K562 (cell line): ENCODE measurements at regions not wholly inside any gene's neighbourhood (a gene's known extent, or its start where the extent isn't known, plus 50 kb on each side); places are given as distances from the start of the nearest gene placed in this dataset.

Source experiments
- ATAC-seq: fragments of 200-7000 bp; cut with Tn5 transposase; 3 replicates; pipeline ENCODE4 v1.9.1; 2020; ENCODE audit warnings: moderate library complexity
- BruUV-seq: library from RNA; stranded (reverse); fragments of 400-500 nt; replicated peaks from 2 replicates; lab custom pipeline; 2021; lab: Mats Ljungman, UMichigan
- CTCF ChIA-PET: fragments of 300-600 bp; formaldehyde crosslinking; extraction: SDS; loops from one replicate; lab custom pipeline; 2021; ENCODE audit warnings: low intra/inter-chr PET ratio; lab: Yijun Ruan, JAX
- POLR2A ChIA-PET: fragments of 300-600, 350-650 bp; sonication (Branson Sonifier 250); formaldehyde crosslinking; extraction: SDS; loops from one replicate; lab custom pipeline; 2021; ENCODE audit warnings: antibody characterized with exemption, inconsistent platforms; lab: Yijun Ruan, JAX
- DNase-seq, 4 experiments: peaks; one replicate each; pipeline versions ENCODE4 v3.0.0 to v3.0.0-alpha.2; 2011 to 2018; ENCODE audit warnings: low spot score in 3 of 4, mixed read lengths in 3 of 4; ENCODE audit errors: extremely low read depth in 1 of 4
- FAIRE-seq: peaks from 2 replicates; lab custom pipeline; 2011; peaks lifted over from hg19 to GRCh38; lab: Jason Lieb, UNC
- H2AFZ ChIP-seq: 2 replicates; pipeline ENCODE4 v1.6.0; 2011; ENCODE audit warnings: low read depth, low read length, control low read depth, inconsistent platforms
- H3K27ac ChIP-seq: fragments of 200-600 bp; 3 replicates; pipeline ENCODE4 v1.8.0; 2011; ENCODE audit warnings: low read depth, mild to moderate bottlenecking, control low read depth, inconsistent platforms, low read length, moderate library complexity, mixed read lengths; ENCODE audit errors: extremely low read depth
- H3K27me3 ChIP-seq, 2 experiments: fragments of 300-600 bp in 1 of 2; 2 replicates in 1 of 2; 3 replicates in 1 of 2; pipeline versions ENCODE4 v1.6.0 to v1.8.0; 2011; ENCODE audit warnings: inconsistent platforms in 2 of 2, low read length in 2 of 2, mild to moderate bottlenecking in 1 of 2, mixed read lengths in 1 of 2, moderate library complexity in 1 of 2; ENCODE audit not compliant: control insufficient read depth in 2 of 2, insufficient read depth in 2 of 2
- H3K36me3 ChIP-seq: fragments of 300-600 bp; 3 replicates; pipeline ENCODE4 v1.8.0; 2011; ENCODE audit warnings: mild to moderate bottlenecking, low read length, inconsistent platforms; ENCODE audit not compliant: control insufficient read depth, insufficient read depth
- H3K4me1 ChIP-seq, 2 experiments: fragments of 200-600 bp in 1 of 2; replicated peaks in 1 of 2; 2 replicates in 1 of 2; 3 replicates in 1 of 2; pipeline versions ENCODE4 v1.5.1 to v1.8.0; 2011; ENCODE audit warnings: inconsistent platforms in 2 of 2, low read length in 2 of 2, mild to moderate bottlenecking in 1 of 2, mixed read lengths in 1 of 2, moderate library complexity in 1 of 2; ENCODE audit not compliant: control insufficient read depth in 2 of 2, insufficient read depth in 2 of 2
- H3K4me2 ChIP-seq: 2 replicates; pipeline ENCODE4 v1.6.1; 2011; ENCODE audit warnings: low read length, control low read depth, inconsistent platforms, mixed read lengths; ENCODE audit not compliant: insufficient read depth
- H3K4me3 ChIP-seq: fragments of 200-600 bp; sonication (generic), shearing (Covaris generic); 2 replicates; pipeline ENCODE4 v1.5.1; 2016; ENCODE audit warnings: control low read depth, inconsistent platforms
- H3K79me2 ChIP-seq: fragments of 200-600 bp; 3 replicates; pipeline ENCODE4 v1.8.0; 2011; ENCODE audit warnings: low read length, inconsistent platforms; ENCODE audit not compliant: control insufficient read depth, insufficient read depth
- H3K9ac ChIP-seq, 2 experiments: 2 replicates each; pipeline versions ENCODE4 v1.6.0 to v1.6.1; 2011; ENCODE audit warnings: low read depth in 2 of 2, low read length in 2 of 2, control low read depth in 1 of 2, inconsistent platforms in 1 of 2, mild to moderate bottlenecking in 1 of 2, mixed read lengths in 1 of 2; ENCODE audit not compliant: insufficient read depth in 1 of 2
- H3K9me1 ChIP-seq: one replicate; pipeline ENCODE4 v1.6.0; 2011; ENCODE audit warnings: inconsistent platforms, mild to moderate bottlenecking, low read length, moderate library complexity; ENCODE audit not compliant: control insufficient read depth, insufficient read depth
- H3K9me3 ChIP-seq: replicated peaks from 2 replicates; pipeline ENCODE4 v1.5.1; 2011; ENCODE audit warnings: low read depth, low read length, inconsistent platforms; ENCODE audit not compliant: control insufficient read depth, insufficient read depth
- H4K20me1 ChIP-seq: replicated peaks from 2 replicates; pipeline ENCODE4 v1.6.1; 2011; ENCODE audit warnings: low read length, inconsistent platforms, mixed read lengths; ENCODE audit not compliant: control insufficient read depth, insufficient read depth
- CBX2 ChIP-seq: fragments of 200-600 bp; sonication (generic); IDR thresholded peaks from one replicate; pipeline ENCODE4 v1.6.1; 2012; ENCODE audit warnings: mild to moderate bottlenecking, low read length, inconsistent platforms; ENCODE audit not compliant: insufficient read depth, poor library complexity, severe bottlenecking
- CTBP1 ChIP-seq: fragments of 450-650 bp; IDR thresholded peaks from 2 replicates; pipeline ENCODE4 v1.6.1; 2016; ENCODE audit warnings: borderline replicate concordance
- E2F3 ChIP-seq: fragments of 250-450 bp; sonication (Bioruptor Pico); IDR thresholded peaks from 2 replicates; pipeline ENCODE4 v1.4.0; 2020; ENCODE audit warnings: mild to moderate bottlenecking
- EHMT2 ChIP-seq: fragments of 450-650 bp; IDR thresholded peaks from 2 replicates; pipeline ENCODE4 v1.6.1; 2018; ENCODE audit warnings: antibody characterized with exemption
- L3MBTL2 ChIP-seq: fragments of 450-650 bp; IDR thresholded peaks from 2 replicates; pipeline ENCODE4 v1.6.1; 2016; ENCODE audit warnings: mild to moderate bottlenecking, moderate library complexity
- MAFK ChIP-seq: IDR thresholded peaks from 2 replicates; pipeline ENCODE4 v1.6.1; 2011; ENCODE audit warnings: low read length, improper control_type of control experiment
- MEIS2 ChIP-seq: fragments of 450-650 bp; IDR thresholded peaks from 2 replicates; pipeline ENCODE4 v1.6.1; 2014; ENCODE audit warnings: mild to moderate bottlenecking; ENCODE audit not compliant: partially characterized antibody
- MIER1 ChIP-seq: fragments of 450-650 bp; IDR thresholded peaks from 2 replicates; pipeline ENCODE4 v1.6.1; 2016; ENCODE audit warnings: antibody characterized with exemption, mild to moderate bottlenecking, low read depth
- OTX1 ChIP-seq: fragments of 450-650 bp; formaldehyde crosslinking; IDR thresholded peaks from 2 replicates; pipeline ENCODE4 v1.4.0; 2022; ENCODE audit warnings: mild to moderate bottlenecking
- PRDM10 ChIP-seq: fragments of 450-650 bp; IDR thresholded peaks from 2 replicates; pipeline ENCODE4 v1.6.1; 2018; ENCODE audit not compliant: partially characterized antibody
- STAT5B ChIP-seq: fragments of 250-450 bp; sonication (Bioruptor Pico); IDR thresholded peaks from 2 replicates; pipeline ENCODE4 v1.8.0; 2021; ENCODE audit warnings: mild to moderate bottlenecking, inconsistent platforms
- TCF7L2 ChIP-seq: fragments of 150-350 bp; IDR thresholded peaks from 2 replicates; pipeline ENCODE4 v1.6.1; 2016; ENCODE audit warnings: low read depth, mild to moderate bottlenecking, low read length, moderate library complexity
- U2AF1 ChIP-seq: fragments of 200-400 bp; formaldehyde crosslinking; optimal IDR thresholded peaks from 2 replicates; pipeline ENCODE3; 2017; ENCODE audit warnings: mild to moderate bottlenecking, low read depth, low read length, moderate library complexity
- ZFX ChIP-seq: sonication (generic); formaldehyde crosslinking; IDR thresholded peaks from 2 replicates; pipeline ENCODE4 v1.8.0; 2022; ENCODE audit warnings: mild to moderate bottlenecking, missing genetic modification reagents, moderate library complexity
- ZNF12 ChIP-seq: sonication (generic); formaldehyde crosslinking; IDR thresholded peaks from 2 replicates; pipeline ENCODE4 v1.4.0; 2020; ENCODE audit warnings: mild to moderate bottlenecking, missing genetic modification reagents
- ZNF146 ChIP-seq: IDR thresholded peaks from one replicate; pipeline ENCODE4 v1.6.1; 2018; ENCODE audit warnings: missing compliant biosample characterization; ENCODE audit not compliant: unreplicated experiment
- ZNF165 ChIP-seq: fragments of 250-450 bp; sonication (Bioruptor Pico); IDR thresholded peaks from 2 replicates; pipeline ENCODE4 v1.4.0; 2020; ENCODE audit warnings: borderline replicate concordance
- ZNF76 ChIP-seq: fragments of 250-450 bp; sonication (Bioruptor Pico); IDR thresholded peaks from 2 replicates; pipeline ENCODE4 v1.4.0; 2020; ENCODE audit warnings: mild to moderate bottlenecking, moderate library complexity, borderline replicate concordance
- ZZZ3 ChIP-seq: fragments of 450-650 bp; IDR thresholded peaks from 2 replicates; pipeline ENCODE4 v1.6.1; 2016; ENCODE audit warnings: antibody characterized with exemption, mild to moderate bottlenecking, moderate library complexity
- WGBS: fragments of 100-300 bp; shearing (Covaris generic); methylation state at CpG from one replicate; pipeline ENCODE4 v1.1.6; 2016; ENCODE audit warnings: low coverage, mixed read lengths; ENCODE audit not compliant: insufficient coverage; ENCODE audit errors: missing lambda C conversion rate; 5-methylcytosine and 5-hydroxymethylcytosine counted together
- in situ Hi-C: fragments of 300-500 bp; cut with MboI; formaldehyde crosslinking; loops from 4 replicates; pipeline ENCODE4 v1.15.0; 2018; ENCODE audit warnings: inconsistent platforms, mixed read lengths
- intact Hi-C: fragments of 100-400 bp; cut with micrococcal nuclease; formaldehyde crosslinking; loops from 2 replicates; pipeline ENCODE4 v1.14.2; 2022

- BruUV-seq = no TSS peak
- Histone ChIP-seq H4K20me1 (no peaks in the 10 kb centered on the region), H3K9me1 (no peaks in the 10 kb centered on the region), H3K79me2 (no peaks in the 10 kb centered on the region), H3K4me1 (no peaks in the 10 kb centered on the region), H2AFZ (no peak overlapping the region), H3K9me3 (no peaks in the 10 kb centered on the region), H3K9ac (no peak overlapping the region), H3K27ac (no peak overlapping the region), H3K4me2 (no peak overlapping the region), H3K36me3 (no peaks in the 10 kb centered on the region), H3K4me3 (no peak overlapping the region)
- intact Hi-C loops = no loop called here
- CTCF ChIA-PET = no interaction called here
- DNase-seq = no peak
- 0% methylated on average over 5 of the region's 5 CpGs for WGBS
- ATAC-seq = no peak
- no peak for FAIRE-seq
- in situ Hi-C loops = no loop called here
- TF ChIP-seq ZNF165 (CRISPR knock-in tag) = no peak
- no peak for TF ChIP-seq ZFX (CRISPR knock-in tag)
- TF ChIP-seq E2F3 = no peak
- TF ChIP-seq ZNF76 (CRISPR knock-in tag) = no peak
- no peak for TF ChIP-seq STAT5B (CRISPR knock-in tag)
- TF ChIP-seq MEIS2 = no peak
- TF ChIP-seq OTX1 = no peak
- no peak for TF ChIP-seq ZNF12 (CRISPR knock-in tag)
- no peak for TF ChIP-seq MAFK
- no peak for TF ChIP-seq PRDM10
- no peak for TF ChIP-seq L3MBTL2
- TF ChIP-seq EHMT2 = no peak
- TF ChIP-seq U2AF1 = no peak
- TF ChIP-seq CBX2 = no peak
- no peak for TF ChIP-seq MIER1
- TF ChIP-seq TCF7L2 = no peak
- no peak for TF ChIP-seq ZNF146 (CRISPR knock-in tag)
- no peak for TF ChIP-seq ZZZ3
- TF ChIP-seq CTBP1 = no peak
- TF ChIP-seq, all 486 proteins: peak for 0
- no peaks in the 10 kb centered on the region for H3K27me3 ChIP-seq
- POLR2A ChIA-PET = no interaction called here
Measured at GRCh38 chr7:41030673-41031072, 672.2 kb downstream of the INHBA start.
